ENCODE measurements at regions not wholly inside any gene's neighbourhood (a gene's known extent, or its start where the extent isn't known, plus 50 kb on each side); places are given as distances from the start of the nearest gene placed in this dataset.
"Not testable (repeated sequence)": the region's sequence is repeated elsewhere in the genome, so short reads cannot be mapped to it uniquely, and the experiment has no call there.

GRCh38 chr2:180591947-180592346, 388.5 kb upstream of the UBE2E3 start:
- DNase-seq: no peak

GRCh38 chr2:180591093-180591781, 389.2 kb upstream of the UBE2E3 start:
- DNase-seq: not testable (repeated sequence)

DNA sequence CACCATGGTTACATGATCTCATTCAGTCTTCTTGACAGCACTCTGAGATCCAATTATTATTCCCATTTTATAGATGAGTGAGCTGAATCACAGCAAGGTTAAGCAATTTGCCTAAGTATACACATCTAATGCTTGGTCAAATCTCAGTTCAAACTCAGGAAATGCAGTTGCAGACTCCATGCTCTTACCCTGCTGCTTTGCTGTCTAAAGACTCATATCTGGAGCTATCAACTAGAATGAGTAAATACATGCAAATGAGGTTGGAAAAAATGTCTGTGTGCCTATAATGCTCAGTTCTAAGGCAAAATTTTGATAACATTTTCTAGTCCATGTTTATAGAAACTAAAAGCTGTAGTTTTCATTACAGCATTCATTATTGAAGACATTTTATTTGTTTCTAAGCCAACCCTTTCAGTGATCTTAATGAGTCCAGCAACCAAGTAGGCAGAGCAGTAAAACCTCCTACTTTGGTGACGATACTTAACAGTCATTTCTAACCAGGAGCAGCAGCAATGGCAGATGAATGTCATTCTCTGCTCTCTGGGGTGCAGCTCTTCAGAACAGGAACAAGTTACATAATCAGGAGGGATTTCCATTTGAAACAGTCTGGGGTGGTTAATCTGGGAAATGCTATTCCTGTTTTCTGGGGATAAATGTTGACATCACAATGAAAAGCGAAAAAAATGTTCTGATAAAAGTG, 396.8 kb upstream of the UBE2E3 start:
- no peak for DNase-seq

GRCh38 chr2:180579388-180579787, 401.0 kb upstream of the UBE2E3 start:
- no peak for DNase-seq

GRCh38 chr2:180578441-180578840, 402.0 kb upstream of the UBE2E3 start:
- no peak for DNase-seq

DNA sequence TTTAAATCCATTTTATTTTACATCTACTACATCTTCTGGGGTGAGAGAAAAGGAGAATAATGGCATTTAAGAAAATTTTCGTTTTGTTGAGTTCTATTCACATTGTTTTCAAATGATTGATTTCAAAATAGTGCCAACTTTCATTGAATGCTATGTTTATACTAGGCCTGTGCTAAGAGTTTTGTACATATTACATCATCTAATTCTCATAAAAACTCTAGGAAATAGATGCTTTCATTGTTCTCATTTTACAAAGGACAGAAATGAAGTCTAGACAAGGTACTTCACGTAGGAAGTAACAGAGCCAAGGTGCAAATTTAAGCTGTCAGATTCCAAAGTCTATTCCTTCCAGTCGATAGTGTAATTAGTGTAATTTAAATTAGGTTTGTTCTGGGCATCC, 402.8 kb upstream of the UBE2E3 start:
- DNase-seq: no peak

GRCh38 chr2:180573951-180574350, 406.5 kb upstream of the UBE2E3 start:
- no peak for DNase-seq

DNA sequence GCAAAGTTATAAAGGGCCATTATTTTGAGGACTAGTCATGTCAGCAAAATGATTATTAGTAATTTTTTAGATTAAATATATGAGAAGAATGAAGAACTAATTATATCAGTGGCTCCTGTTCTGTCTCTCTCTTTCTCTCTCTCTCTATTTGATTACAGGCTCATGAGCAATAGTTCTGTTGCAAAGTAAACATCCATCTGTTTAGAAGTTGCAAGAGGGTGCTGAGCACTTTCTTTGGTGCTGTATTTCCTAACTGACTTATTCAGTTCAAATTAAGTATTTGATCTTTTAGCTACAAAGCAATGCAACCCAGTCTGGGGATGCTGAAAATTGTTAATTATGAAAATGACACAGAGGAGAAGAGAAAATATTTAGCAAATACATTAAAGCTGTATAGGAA, 408.1 kb upstream of the UBE2E3 start:
- DNase-seq: no peak

- DNase-seq: no peak
Measured at GRCh38 chr2:180571559-180571958, 408.8 kb upstream of the UBE2E3 start.

- DNase-seq: no peak
Measured at GRCh38 chr2:180570864-180571263, 409.5 kb upstream of the UBE2E3 start.

DNA sequence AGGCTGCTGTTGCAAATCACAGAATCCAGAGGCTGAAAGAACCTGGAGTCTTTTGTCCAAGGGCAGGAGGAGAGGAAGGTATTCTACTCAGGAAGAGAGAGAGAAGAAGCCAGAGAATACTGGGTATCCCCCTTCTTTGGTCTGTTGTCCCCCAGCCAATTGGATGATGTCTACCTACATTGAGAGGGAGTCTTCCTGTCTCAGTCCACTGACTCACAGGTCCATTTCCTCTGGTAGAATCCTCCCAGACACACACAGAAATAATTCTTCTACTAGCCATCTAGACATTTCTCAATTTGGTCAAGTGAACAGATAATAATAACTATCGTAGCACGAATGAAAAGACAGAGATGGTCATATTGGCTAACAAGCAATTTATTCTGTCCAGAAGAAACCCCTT, 416.4 kb upstream of the UBE2E3 start:
- no peak for DNase-seq

- DNase-seq: peak; percentile 2
Measured at GRCh38 chr2:180562378-180562777, 418.0 kb upstream of the UBE2E3 start.

DNA sequence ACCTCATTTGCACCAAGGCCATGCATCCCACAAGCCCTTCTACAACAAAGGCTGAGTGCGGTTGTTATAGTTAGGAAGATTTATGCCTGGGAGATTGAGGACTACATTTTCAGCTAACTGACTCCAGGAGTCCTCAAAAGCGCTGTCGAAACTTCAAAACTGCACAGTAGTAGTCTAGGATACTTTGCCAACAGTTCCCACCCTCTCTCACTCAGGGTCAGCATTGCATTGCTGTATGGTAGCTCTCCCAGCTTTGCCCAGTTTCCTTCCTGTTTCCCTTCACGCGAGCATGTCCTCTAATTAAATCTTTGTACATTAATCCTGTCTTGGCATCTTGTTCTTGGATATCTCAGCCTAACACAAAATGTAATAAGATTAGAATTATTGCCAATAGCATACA, 420.6 kb upstream of the UBE2E3 start:
- DNase-seq: peak; percentile 11

- no peak for DNase-seq
Measured at GRCh38 chr2:180559038-180559437, 421.4 kb upstream of the UBE2E3 start.

GRCh38 chr2:180555391-180555965, 424.9 kb upstream of the UBE2E3 start:
- no peak for DNase-seq

- DNase-seq: no peak
Measured at GRCh38 chr2:180554330-180554729, 426.1 kb upstream of the UBE2E3 start.

GRCh38 chr2:180553094-180553715, 427.2 kb upstream of the UBE2E3 start:
- DNase-seq: no peak

DNA sequence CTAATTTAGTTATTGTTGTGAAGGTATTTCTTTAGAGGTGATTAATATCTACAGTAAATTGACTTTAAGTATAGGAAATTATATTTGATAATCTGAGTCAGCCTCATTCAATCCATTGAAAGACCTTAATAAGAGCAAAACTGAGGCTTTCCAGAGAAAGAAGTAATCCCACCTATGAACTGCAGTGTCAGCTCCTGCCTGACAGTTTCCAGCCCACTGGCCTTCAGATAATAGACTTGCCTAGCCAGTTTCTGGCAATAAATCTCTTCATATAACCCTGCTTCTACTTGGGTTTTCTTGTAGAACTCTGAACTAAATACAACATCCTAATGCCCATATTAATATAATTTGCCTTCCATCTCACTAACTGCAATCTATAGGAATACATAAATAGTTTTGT, 437.9 kb upstream of the UBE2E3 start:
- DNase-seq: no peak

DNA sequence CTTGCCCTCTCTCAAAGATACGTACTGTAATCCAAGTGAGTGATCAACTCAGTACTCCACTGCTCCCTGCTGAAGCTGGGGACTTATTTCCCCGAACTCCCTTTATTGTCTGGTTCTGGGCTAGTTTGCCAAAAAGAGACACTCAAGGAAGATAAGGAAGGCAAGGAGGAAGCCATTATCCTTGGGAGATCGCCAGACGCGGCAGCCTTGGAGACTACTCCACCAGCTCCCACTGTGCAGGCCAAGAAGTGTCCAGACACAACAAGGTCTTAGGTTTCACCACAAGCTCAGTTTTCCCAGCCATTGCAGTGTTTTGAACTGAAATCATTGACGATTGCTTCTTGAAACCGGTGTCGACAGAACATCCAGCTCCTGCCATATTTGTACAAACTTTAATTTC, 439.6 kb upstream of the UBE2E3 start:
- DNase-seq: no peak

GRCh38 chr2:180539541-180539940, 440.9 kb upstream of the UBE2E3 start:
- DNase-seq: no peak

GRCh38 chr2:180535289-180535688, 445.1 kb upstream of the UBE2E3 start:
- DNase-seq: no peak

DNA sequence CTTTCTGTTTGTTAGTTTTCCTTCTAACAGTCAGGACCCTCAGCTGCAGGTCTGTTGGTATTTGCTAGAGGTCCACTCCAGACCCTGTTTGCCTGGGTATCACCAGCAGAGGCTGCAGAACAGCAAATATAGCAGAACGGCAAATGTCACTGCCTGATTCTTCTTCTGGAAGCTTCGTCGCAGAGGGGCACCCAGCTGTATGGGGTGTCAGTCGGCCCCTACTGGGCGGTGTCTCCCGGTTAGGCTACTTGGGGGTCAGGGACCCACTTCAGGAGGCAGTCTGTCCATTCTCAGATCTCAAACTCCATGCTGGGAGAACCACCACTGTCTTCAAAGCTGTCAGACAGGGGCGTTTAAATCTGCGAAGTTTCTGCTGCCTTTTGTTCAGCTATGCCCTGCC, 448.6 kb upstream of the UBE2E3 start:
- DNase-seq: not testable (repeated sequence)

- no peak for DNase-seq
Measured at GRCh38 chr2:180524499-180524898, 455.9 kb upstream of the UBE2E3 start.
